ENCODE measurements at regions not wholly inside any gene's neighbourhood (a gene's known extent, or its start where the extent isn't known, plus 50 kb on each side); places are given as distances from the start of the nearest gene placed in this dataset.
"Not testable (repeated sequence)": the region's sequence is repeated elsewhere in the genome, so short reads cannot be mapped to it uniquely, and the experiment has no call there.

- Histone ChIP-seq H3K36me3 (ENCODE audit: insufficient read depth, low read length) (no peaks in the 10 kb centered on the region), H3K4me1 (ENCODE audit: insufficient read depth, low read length) (no peaks in the 10 kb centered on the region), H3K4me3 (ENCODE audit: low read length) (no peak overlapping the region), H3K27me3 (ENCODE audit: insufficient read depth, low read length, poor library complexity, severe bottlenecking) (no peaks in the 10 kb centered on the region), H3K9me3 (ENCODE audit: low read length) (no peaks in the 10 kb centered on the region), H3K27ac (ENCODE audit: low read depth, low read length) (no peak overlapping the region)
- CTCF ChIA-PET = no interaction called here
- POLR2A ChIA-PET = no interaction called here
- Mint-ChIP-seq H3K4me3 (no peak overlapping the region), H3K9me3 (peaks cover 0 to 18% (median 4%) of the 10 kb centered on the region in 5 donors), H3K36me3 (no peaks in the 10 kb centered on the region), H3K4me1 (no peaks in the 10 kb centered on the region), H3K27ac (no peak overlapping the region), H3K27me3 (no peaks in the 10 kb centered on the region)
- DNase-seq = no peak
Observed at GRCh38 chr3:5899014-5899761, 711.7 kb downstream of the EDEM1 start.

- H3K4me1 Mint-ChIP-seq = no peaks in the 10 kb centered on the region
- H3K4me3 Mint-ChIP-seq = no peak overlapping the region
- peaks cover 2 to 16% (median 10%) of the 10 kb centered on the region in 5 donors for H3K9me3 Mint-ChIP-seq
- H3K27ac Mint-ChIP-seq = no peak overlapping the region
- Histone ChIP-seq H3K36me3 (ENCODE audit: insufficient read depth, low read length) (no peaks in the 10 kb centered on the region), H3K27ac (ENCODE audit: low read depth, low read length) (no peak overlapping the region), H3K9me3 (ENCODE audit: low read length) (no peaks in the 10 kb centered on the region), H3K4me3 (ENCODE audit: low read length) (no peak overlapping the region), H3K4me1 (ENCODE audit: insufficient read depth, low read length) (no peaks in the 10 kb centered on the region), H3K27me3 (ENCODE audit: insufficient read depth, low read length, poor library complexity, severe bottlenecking) (no peaks in the 10 kb centered on the region)
- ChIA-PET POLR2A (no interaction called here), CTCF (no interaction called here)
- H3K36me3 Mint-ChIP-seq = peaks cover 0 to 6% (median 2%) of the 10 kb centered on the region in 3 donors
- no peaks in the 10 kb centered on the region for H3K27me3 Mint-ChIP-seq
- no peak for DNase-seq
Observed at GRCh38 chr3:5917932-5918331, 730.4 kb downstream of the EDEM1 start.

- Histone ChIP-seq H3K4me3 (ENCODE audit: low read length) (no peak overlapping the region), H3K27ac (ENCODE audit: low read depth, low read length) (no peak overlapping the region), H3K9me3 (ENCODE audit: low read length) (no peaks in the 10 kb centered on the region), H3K4me1 (ENCODE audit: insufficient read depth, low read length) (no peaks in the 10 kb centered on the region), H3K36me3 (ENCODE audit: insufficient read depth, low read length) (no peaks in the 10 kb centered on the region), H3K27me3 (ENCODE audit: insufficient read depth, low read length, poor library complexity, severe bottlenecking) (no peaks in the 10 kb centered on the region)
- no peak for DNase-seq
- CTCF ChIA-PET = no interaction called here
- no peak overlapping the region for H3K27ac Mint-ChIP-seq
- peaks cover 4 to 22% (median 10%) of the 10 kb centered on the region in 5 donors for H3K9me3 Mint-ChIP-seq
- H3K4me1 Mint-ChIP-seq = no peaks in the 10 kb centered on the region
- H3K4me3 Mint-ChIP-seq = no peak overlapping the region
- POLR2A ChIA-PET = no interaction called here
- H3K36me3 Mint-ChIP-seq = peaks cover 0 to 6% (median 2%) of the 10 kb centered on the region in 3 donors
- peaks cover 0 to 3% of the 10 kb centered on the region in 2 donors for H3K27me3 Mint-ChIP-seq
Observed at GRCh38 chr3:5918626-5919025, 731.1 kb downstream of the EDEM1 start.

GRCh38 chr3:5929027-5929426, 741.5 kb downstream of the EDEM1 start:
- no peaks in the 10 kb centered on the region for H3K9me3 ChIP-seq (ENCODE audit: low read length)
- no peaks in the 10 kb centered on the region for H3K4me1 ChIP-seq (ENCODE audit: insufficient read depth, low read length)
- no peak overlapping the region for H3K4me3 Mint-ChIP-seq
- H3K4me3 ChIP-seq (ENCODE audit: low read length) = no peak overlapping the region
- no peaks in the 10 kb centered on the region for H3K27me3 ChIP-seq (ENCODE audit: insufficient read depth, low read length, poor library complexity, severe bottlenecking)
- no peaks in the 10 kb centered on the region for H3K4me1 Mint-ChIP-seq
- peaks cover 0 to 3% (median 2%) of the 10 kb centered on the region in 5 donors for H3K9me3 Mint-ChIP-seq
- no peaks in the 10 kb centered on the region for H3K36me3 Mint-ChIP-seq
- no peak overlapping the region for H3K27ac ChIP-seq (ENCODE audit: low read depth, low read length)
- CTCF ChIA-PET = no interaction called here
- no peaks in the 10 kb centered on the region for H3K36me3 ChIP-seq (ENCODE audit: insufficient read depth, low read length)
- POLR2A ChIA-PET = no interaction called here
- peaks cover 0 to 2% of the 10 kb centered on the region in 2 donors for H3K27me3 Mint-ChIP-seq
- H3K27ac Mint-ChIP-seq = no peak overlapping the region
- no peak for DNase-seq

GRCh38 chr3:5944061-5944460, 756.6 kb downstream of the EDEM1 start:
- H3K9me3 ChIP-seq (ENCODE audit: low read length); H3K4me1 ChIP-seq (ENCODE audit: insufficient read depth, low read length); H3K36me3 ChIP-seq (ENCODE audit: insufficient read depth, low read length); CTCF ChIA-PET; H3K27ac ChIP-seq (ENCODE audit: low read depth, low read length); H3K27me3 ChIP-seq (ENCODE audit: insufficient read depth, low read length, poor library complexity, severe bottlenecking); H3K27me3 Mint-ChIP-seq; H3K4me3 ChIP-seq (ENCODE audit: low read length); DNase-seq; POLR2A ChIA-PET; H3K27ac Mint-ChIP-seq; H3K4me3 Mint-ChIP-seq; H3K36me3 Mint-ChIP-seq; H3K4me1 Mint-ChIP-seq: not testable (repeated sequence)
- H3K9me3 Mint-ChIP-seq = peaks cover 4 to 18% (median 10%) of the 10 kb centered on the region in 5 donors

GRCh38 chr3:5948084-5948483, 760.6 kb downstream of the EDEM1 start:
- no peak overlapping the region for H3K27ac Mint-ChIP-seq
- no peaks in the 10 kb centered on the region for H3K4me1 Mint-ChIP-seq
- H3K36me3 Mint-ChIP-seq = no peaks in the 10 kb centered on the region
- Histone ChIP-seq H3K4me3 (ENCODE audit: low read length) (no peak overlapping the region), H3K27ac (ENCODE audit: low read depth, low read length) (no peak overlapping the region), H3K9me3 (ENCODE audit: low read length) (no peaks in the 10 kb centered on the region), H3K4me1 (ENCODE audit: insufficient read depth, low read length) (no peaks in the 10 kb centered on the region), H3K36me3 (ENCODE audit: insufficient read depth, low read length) (no peaks in the 10 kb centered on the region), H3K27me3 (ENCODE audit: insufficient read depth, low read length, poor library complexity, severe bottlenecking) (no peaks in the 10 kb centered on the region)
- ChIA-PET POLR2A (no interaction called here), CTCF (no interaction called here)
- no peak for DNase-seq
- peaks cover 0 to 6% (median 0%) of the 10 kb centered on the region in 5 donors for H3K9me3 Mint-ChIP-seq
- no peak overlapping the region for H3K4me3 Mint-ChIP-seq
- H3K27me3 Mint-ChIP-seq = no peaks in the 10 kb centered on the region

- ChIA-PET POLR2A (no interaction called here), CTCF (no interaction called here)
- no peaks in the 10 kb centered on the region for H3K27me3 ChIP-seq (ENCODE audit: insufficient read depth, low read length, poor library complexity, severe bottlenecking)
- H3K27me3 Mint-ChIP-seq = no peaks in the 10 kb centered on the region
- H3K27ac Mint-ChIP-seq = peak overlapping the region in 1 of 8 donors; percentile 89
- H3K36me3 Mint-ChIP-seq = no peaks in the 10 kb centered on the region
- H3K4me1 Mint-ChIP-seq = no peaks in the 10 kb centered on the region
- H3K9me3 ChIP-seq (ENCODE audit: low read length) = no peaks in the 10 kb centered on the region
- no peak overlapping the region for H3K4me3 ChIP-seq (ENCODE audit: low read length)
- no peaks in the 10 kb centered on the region for H3K36me3 ChIP-seq (ENCODE audit: insufficient read depth, low read length)
- DNase-seq = no peak
- H3K27ac ChIP-seq (ENCODE audit: low read depth, low read length) = no peak overlapping the region
- H3K9me3 Mint-ChIP-seq = peaks cover 0 to 17% (median 4%) of the 10 kb centered on the region in 5 donors
- H3K4me3 Mint-ChIP-seq = no peak overlapping the region
- H3K4me1 ChIP-seq (ENCODE audit: insufficient read depth, low read length) = no peaks in the 10 kb centered on the region
Observed at GRCh38 chr3:5951026-5951425, 763.5 kb downstream of the EDEM1 start.

GRCh38 chr3:5972586-5972985, 785.1 kb downstream of the EDEM1 start:
- peaks cover 0 to 1% of the 10 kb centered on the region in 2 donors for H3K27me3 Mint-ChIP-seq
- peaks cover 0 to 13% (median 7%) of the 10 kb centered on the region in 5 donors for H3K9me3 Mint-ChIP-seq
- no peaks in the 10 kb centered on the region for H3K4me1 Mint-ChIP-seq
- Histone ChIP-seq H3K4me1 (ENCODE audit: insufficient read depth, low read length) (no peaks in the 10 kb centered on the region), H3K27ac (ENCODE audit: low read depth, low read length) (no peak overlapping the region), H3K4me3 (ENCODE audit: low read length) (no peak overlapping the region), H3K9me3 (ENCODE audit: low read length) (no peaks in the 10 kb centered on the region), H3K36me3 (ENCODE audit: insufficient read depth, low read length) (no peaks in the 10 kb centered on the region), H3K27me3 (ENCODE audit: insufficient read depth, low read length, poor library complexity, severe bottlenecking) (no peaks in the 10 kb centered on the region)
- POLR2A ChIA-PET = no interaction called here
- H3K4me3 Mint-ChIP-seq = no peak overlapping the region
- CTCF ChIA-PET = no interaction called here
- no peak overlapping the region for H3K27ac Mint-ChIP-seq
- no peaks in the 10 kb centered on the region for H3K36me3 Mint-ChIP-seq
- no peak for DNase-seq
